ENCODE measurements at regions not wholly inside any gene's neighbourhood (a gene's known extent, or its start where the extent isn't known, plus 50 kb on each side); places are given as distances from the start of the nearest gene placed in this dataset.
A peak's percentile ranks its signal among the peaks of the same experiment; 100 is the strongest.

DNA sequence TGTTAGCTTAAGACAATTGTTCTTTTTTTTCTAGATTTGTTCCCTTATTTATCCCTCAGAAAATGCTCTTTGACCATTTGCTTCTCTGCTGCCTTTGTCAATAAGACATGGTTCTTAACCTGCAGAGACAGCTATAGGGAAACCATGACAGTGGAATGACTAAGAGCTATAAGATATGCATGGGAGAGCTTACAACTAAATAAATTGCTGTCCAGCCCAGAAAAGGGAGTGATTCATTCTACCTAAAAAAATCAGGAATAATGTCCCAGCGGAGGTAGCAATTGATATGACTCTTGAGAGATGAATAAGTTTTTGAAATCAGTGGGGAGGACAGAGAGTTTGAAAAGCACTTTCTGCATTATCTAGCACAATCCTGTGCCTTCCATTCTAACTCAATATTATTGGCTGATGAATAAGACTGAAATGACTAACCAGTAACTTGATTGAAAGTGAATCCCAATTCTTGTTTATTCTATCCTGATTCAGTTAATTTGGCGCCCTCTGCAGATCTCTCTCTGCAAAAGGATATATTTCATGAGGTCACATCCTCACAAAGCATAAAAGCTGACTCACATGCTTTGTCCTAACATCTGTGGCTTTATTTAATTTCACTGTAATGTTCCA lies 680.5 kb upstream of the API5 start:
- no peak for DNase-seq

DNA sequence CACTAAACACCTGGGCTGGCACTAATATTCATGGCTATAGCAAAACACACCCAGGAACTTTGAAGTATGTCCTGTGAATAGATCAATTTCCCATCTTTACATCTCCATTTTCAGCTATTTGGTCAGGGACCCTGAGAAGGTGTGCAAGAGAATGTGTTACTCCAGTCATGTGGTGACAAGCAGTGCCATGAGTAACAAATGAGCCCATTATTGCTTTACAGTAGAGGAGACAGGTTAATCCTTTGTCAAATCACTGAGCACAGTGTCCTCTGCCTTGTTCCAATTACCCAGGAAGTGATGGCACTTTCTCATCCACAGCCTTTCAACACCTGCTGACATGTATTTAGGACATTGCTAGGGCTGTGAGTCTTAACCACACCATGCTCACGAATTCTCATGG lies 664.8 kb upstream of the API5 start:
- DNase-seq, result no peak

GRCh38 chr11:42647993-42648392 lies 663.8 kb upstream of the API5 start:
- DNase-seq, result no peak

- no peak for DNase-seq
Measured at GRCh38 chr11:42651621-42652020, 660.2 kb upstream of the API5 start.

DNA sequence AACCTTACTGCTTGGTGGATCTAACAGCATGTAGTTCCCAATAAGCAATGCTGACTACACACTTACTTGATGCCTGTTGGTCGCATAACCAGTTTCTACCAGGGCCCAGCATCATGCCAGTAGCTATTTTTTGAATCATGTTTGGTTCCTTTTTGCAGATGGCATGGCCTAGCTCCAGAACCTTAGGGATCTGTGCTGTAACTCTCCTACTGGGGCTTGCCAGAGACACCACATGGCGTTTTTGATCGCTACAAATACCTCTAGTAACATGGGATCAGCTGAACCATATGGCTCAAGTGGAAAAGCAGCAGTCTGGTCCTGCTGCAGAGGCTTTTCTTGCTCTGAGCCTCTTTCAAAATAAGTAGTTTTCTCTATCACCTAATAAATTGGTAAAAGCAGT lies 654.6 kb upstream of the API5 start:
- DNase-seq, result no peak

- DNase-seq, result no peak
Measured at GRCh38 chr11:42661942-42662341, 649.9 kb upstream of the API5 start.

DNA sequence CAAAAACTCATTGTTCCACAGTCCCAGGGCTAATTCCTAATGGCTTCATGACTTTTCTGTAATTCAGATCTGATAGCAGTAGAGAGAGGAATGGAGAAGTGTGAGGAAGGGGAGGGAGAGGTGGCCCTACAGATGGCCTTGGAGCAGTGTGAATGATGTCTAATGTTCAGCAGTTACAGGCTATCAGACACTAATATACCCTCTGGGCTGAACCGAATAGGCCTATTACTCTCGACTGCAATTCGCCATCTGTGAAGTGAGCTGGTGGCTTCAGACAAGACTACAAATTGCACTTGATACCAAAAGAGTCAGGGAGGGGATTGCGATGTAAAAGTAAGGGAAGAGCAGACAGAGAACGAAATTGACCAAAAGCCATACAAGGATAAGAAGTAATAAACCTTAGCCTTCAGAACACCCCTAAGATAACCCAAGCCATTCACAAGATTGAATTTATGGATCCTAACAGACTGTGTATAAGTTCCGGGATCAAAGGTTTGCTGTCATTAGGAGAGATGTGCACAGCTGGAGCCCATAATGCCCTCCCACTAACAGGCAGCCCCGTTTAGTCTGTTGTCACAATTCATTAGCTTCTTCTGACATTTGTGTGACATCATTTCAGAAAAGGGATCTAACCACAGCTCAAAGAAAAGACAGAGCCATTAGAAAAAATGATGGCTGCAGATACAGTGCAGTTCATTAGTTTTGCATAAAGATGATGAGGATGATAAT lies 642.4 kb upstream of the API5 start:
- no peak for DNase-seq

DNA sequence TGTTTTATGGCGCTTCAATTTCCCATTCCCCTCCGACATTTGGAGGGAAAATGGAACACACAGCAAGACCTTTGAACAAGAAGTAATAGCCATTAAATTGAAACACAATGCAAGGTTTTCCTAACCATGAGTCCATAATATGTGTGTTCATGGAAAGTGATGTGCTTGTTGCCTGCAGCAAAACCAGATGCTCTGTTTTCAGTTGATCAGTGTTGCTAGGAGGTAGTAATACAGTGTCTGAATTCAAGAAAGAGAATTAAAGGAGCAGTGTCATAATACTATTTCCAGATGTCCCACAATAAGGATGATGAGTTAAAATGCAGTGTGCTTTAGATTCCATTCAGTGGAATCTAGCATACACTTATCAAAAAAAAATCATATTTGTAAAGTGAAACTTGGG lies 637.4 kb upstream of the API5 start:
- DNase-seq, result no peak

DNA sequence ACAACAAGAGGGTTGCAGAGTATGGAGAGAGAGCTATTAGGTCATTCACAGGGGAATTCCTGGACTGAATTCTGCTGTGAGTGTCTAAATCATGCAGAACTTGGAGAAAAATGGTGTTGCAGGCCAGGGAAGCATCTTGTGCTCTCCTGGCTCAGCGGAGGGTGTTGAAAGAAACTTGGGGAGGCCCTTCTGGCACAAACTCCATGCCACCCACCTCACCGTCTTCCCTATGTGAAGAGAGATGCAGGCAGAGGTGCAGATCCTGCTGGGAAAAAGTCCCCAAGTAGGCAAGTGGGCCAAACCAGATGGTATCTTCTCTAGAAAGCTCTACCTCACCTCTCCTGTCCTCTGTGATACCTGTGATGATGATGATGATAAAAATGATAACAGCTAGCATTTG lies 604.3 kb upstream of the API5 start:
- DNase-seq, result no peak

DNA sequence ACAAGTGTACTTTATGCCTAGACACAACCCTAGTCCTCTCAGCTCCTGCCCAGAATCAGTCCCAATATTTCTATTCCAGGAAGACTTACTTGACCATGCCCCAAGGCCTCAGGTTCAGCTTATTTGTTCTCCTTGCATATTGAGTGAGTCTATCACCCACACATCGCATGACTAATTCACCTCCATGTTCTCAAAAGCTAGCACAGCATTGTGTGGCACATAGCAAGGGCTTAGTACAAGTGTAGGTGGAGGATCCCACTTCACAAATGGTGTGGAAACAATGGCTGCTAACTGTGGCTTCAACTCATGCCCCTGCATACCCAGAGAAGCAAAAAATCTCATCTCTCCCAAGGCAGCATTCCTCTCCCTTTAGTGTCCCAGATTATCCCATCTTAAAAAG lies 602.6 kb upstream of the API5 start:
- no peak for DNase-seq

DNA sequence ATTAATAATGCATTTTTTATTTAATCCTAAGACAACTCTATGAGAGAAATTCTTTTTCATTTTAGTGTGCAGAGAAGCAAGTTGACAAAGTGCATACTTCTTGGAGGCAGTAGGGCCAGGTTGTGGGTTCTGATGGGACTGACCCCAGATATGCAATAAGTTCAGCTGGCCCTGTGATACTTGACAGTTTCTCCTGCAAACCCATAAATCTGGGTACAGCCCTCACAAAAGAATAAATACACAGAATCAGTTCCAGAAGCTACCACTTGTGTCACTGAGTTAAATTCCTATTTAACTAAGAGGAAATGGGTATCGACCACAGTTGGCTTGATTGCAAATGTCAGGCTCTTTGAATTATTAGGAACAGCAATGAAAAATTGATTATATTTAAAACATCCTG lies 598.5 kb upstream of the API5 start:
- DNase-seq, result no peak

GRCh38 chr11:42713753-42714152 lies 598.0 kb upstream of the API5 start:
- no peak for DNase-seq

DNA sequence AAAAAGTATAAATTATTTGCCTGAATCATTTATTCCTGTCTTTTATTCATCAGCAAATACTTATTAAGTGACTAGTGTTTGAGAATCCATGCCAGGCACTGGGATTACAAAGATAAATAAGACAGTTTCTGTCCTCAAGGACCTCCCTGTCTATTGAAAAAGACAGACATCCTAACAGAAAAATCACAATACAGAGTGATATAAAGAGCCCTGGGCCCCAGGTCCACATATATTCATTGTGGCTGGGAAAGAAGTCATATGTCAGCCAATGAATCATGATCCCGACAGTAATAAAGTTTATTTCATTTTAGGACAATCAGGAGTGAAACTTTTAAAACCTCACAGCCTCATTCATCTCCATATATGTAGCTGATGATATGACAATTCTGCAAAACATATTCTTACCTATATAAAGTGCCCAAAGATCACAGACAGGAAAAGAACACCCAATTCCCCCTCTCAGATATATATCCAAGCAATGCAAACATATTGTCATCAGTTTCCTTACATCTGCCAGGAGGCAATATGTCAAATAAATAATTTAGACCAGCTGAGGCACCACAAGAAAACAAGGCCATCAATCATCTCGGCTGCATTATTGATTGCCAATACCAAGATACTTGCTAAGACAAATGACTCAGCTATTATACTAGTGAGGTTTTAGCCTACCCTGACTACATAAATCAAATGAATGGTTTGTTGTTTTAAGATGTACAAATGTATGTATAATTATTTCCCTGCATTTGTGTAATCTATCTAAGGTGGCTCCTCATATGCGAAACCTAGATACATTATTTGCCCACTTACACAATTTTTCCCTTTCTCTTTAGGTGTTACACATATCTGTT lies 590.9 kb upstream of the API5 start:
- DNase-seq, result no peak

DNA sequence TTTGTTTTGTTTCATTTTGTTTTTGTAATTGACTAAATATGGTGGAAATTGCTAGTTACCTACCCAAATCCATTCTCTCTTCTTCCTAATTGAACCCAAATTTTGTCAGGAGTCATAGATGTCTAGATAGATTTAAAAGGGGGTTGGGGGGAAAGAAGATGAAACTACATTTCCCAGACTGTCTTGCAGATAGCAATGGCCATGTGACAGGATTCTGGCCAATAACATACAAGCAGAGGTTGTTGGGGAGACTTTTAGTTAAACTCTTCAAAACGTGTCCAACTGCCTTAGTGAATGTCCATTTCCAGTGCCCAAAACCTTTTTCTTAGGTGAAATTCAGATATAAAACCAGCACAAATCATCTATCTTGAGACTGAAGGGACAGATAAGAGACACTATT lies 583.9 kb upstream of the API5 start:
- no peak for DNase-seq

DNA sequence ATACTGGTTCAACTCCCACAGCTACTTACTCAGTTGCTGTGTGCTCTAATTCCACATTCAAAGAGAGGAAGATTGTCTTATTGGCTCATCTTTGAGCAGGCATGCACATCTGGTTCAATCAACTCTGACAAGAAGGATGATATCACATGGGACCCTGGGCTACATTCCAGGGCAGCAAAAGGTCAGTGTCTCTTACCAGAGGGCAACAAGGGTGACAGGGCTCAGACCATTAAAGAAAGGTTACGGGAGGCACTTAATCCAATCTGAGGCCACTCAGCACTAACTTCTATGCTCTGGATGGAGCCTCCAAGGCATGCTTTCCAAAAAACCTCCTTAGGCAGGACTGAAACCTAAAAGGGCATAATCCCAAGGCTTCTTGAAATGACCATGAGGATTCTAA lies 549.4 kb upstream of the API5 start:
- no peak for DNase-seq

DNA sequence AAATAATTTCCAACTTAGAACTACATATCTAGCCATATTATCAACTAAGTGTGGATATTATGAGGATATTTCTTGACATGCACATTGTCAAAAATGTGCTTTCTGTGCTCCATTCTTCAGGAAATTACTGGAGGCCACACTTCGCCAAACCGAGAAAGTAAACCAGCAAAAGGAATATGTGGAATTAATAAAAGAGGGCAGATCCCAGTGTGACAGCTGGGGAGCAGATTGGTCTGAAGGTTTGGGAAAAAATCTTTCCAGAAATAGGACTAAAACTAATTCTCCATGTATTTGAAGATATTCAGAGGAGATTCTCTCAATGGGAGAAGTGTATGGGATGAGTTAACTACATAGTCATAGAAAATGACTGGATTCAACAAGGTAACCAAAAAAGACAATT lies 546.9 kb upstream of the API5 start:
- no peak for DNase-seq

GRCh38 chr11:42768576-42768975 lies 543.2 kb upstream of the API5 start:
- no peak for DNase-seq

DNA sequence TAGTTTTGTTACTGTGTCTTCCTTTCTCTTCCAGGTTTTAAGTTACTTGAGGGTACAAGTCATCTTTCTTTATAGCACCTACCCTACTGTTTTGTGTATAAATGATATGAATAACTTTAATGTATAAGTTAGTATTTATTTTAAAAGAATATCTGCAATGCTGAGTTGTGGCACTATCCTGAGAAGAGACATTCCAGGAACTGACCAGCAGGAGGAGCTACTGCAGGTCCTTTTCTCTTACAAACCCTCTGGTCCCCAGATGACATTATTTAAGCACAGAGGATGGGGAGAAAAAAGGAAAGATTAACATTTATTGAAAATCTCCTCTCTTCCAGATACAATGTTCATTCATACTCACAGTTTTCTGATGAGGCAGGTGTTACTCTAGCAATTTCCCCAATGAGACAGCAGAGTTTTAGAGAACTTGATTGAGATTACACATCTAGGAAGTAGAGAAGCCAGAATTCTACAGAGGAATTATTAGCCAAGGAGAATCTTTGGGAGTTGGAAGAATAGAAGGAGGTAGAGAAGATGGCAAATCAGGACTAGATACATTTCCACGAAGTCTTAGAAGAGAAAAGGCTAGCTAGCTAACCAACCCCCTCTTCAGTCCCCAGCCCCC lies 541.2 kb upstream of the API5 start:
- DNase-seq, result peak; percentile 4

GRCh38 chr11:42772886-42773285 lies 538.9 kb upstream of the API5 start:
- DNase-seq, result no peak

GRCh38 chr11:42773729-42774128 lies 538.1 kb upstream of the API5 start:
- no peak for DNase-seq

DNA sequence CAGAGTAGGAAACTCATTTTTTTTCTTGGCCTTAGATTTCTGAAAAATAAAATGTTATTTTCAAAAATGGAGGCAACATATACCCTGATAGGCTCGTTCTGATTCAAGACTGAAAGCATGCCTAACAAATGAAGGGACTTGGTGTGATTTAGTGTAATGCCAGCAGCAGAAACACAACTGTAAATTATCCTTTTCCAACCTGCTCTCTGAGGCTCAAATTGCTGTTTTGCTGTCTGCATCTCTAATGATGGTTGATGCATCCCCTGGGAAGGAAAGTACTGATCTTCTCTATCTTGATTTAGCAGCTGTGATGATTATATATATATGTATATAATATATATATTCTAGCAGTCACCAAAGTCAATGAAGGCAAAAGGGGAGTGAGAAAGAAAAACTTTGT lies 537.2 kb upstream of the API5 start:
- no peak for DNase-seq

GRCh38 chr11:42777776-42778175 lies 534.0 kb upstream of the API5 start:
- no peak for DNase-seq

DNA sequence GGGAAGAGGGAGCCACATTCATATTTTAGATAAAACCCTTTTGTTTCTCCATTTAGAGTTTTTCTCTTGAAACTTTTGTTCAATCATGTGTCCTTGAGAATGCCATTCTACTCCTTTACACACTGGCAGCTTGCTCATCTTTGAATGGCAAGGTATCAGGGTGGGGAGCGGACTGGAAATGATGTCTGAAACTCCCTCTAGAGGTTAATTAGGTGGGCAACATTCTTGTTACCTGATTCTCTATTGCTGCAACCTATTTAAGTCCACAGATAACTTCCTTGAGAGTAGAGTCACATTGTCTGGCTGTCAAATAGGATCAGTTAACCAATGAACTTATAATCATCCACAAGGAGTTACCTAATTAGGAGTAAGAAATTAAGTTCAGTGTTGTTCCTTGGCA lies 533.6 kb upstream of the API5 start:
- no peak for DNase-seq

DNA sequence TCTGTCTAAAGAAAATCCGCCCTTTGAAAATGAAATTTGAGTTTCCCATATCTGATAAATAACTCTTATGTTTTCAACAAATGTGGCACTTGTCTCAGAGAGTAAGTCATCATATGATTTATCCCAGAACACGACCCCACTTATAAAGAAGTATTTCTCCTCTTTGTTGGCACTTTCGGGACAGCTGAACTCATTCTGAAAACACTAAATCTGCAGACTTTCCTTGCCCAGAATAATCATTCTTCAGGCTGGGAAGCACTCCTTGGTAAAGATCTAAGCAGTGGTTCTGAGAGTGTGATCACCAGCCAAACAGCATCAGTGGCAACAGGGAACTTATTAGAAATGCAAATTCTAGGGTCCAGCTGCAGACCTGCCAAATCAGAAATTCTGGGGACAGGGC lies 532.2 kb upstream of the API5 start:
- DNase-seq, result no peak
